ENCODE measurements at regions not wholly inside any gene's neighbourhood (a gene's known extent, or its start where the extent isn't known, plus 50 kb on each side); places are given as distances from the start of the nearest gene placed in this dataset.
"Not testable (repeated sequence)": the region's sequence is repeated elsewhere in the genome, so short reads cannot be mapped to it uniquely, and the experiment has no call there.

- Histone ChIP-seq H3K4me2 (ENCODE audit: insufficient read depth, low read length) (no peak overlapping the region), H3K27ac (ENCODE audit: insufficient read depth, low read depth, low read length) (no peak overlapping the region), H4K20me1 (replicated peaks; ENCODE audit: control insufficient read depth, extremely low read depth, insufficient read depth, low read length) (no peaks in the 10 kb centered on the region), H3K4me1 (ENCODE audit: control insufficient read depth, extremely low read depth, insufficient read depth, low read length) (no peaks in the 10 kb centered on the region), H3K4me3 (replicated peaks in 1 of 3; ENCODE audit: insufficient read depth in 1 of 3, low read depth in 1 of 3, low read length in 3 of 3) (no peak overlapping the region), H3K79me2 (ENCODE audit: control insufficient read depth, insufficient read depth, low read length) (no peaks in the 10 kb centered on the region), H3K9me1 (replicated peaks; ENCODE audit: control insufficient read depth, extremely low read depth, insufficient read depth, low read length) (no peaks in the 10 kb centered on the region), H3K9ac (replicated peaks; ENCODE audit: extremely low read depth, insufficient read depth, low read length) (no peak overlapping the region), H3K9me3 (replicated peaks; ENCODE audit: control insufficient read depth, insufficient read depth, low read length) (peaks cover 3% of the 10 kb centered on the region), H2AFZ (ENCODE audit: low read depth, low read length) (no peak overlapping the region), H3K36me3 (ENCODE audit: control insufficient read depth in 2 of 2, extremely low read depth in 1 of 2, insufficient read depth in 2 of 2, low read length in 2 of 2) (no peaks in the 10 kb centered on the region), H3K27me3 (ENCODE audit: control insufficient read depth in 2 of 2, insufficient read depth in 2 of 2, low read length in 2 of 2) (no peaks in the 10 kb centered on the region)
- dilution Hi-C loops (cut with MboI; ENCODE audit: extremely low pct_ligation_motif_present, low sequenced_read_pairs): no loop called here
- DNase-seq (ENCODE audit: low read depth, low spot score) (no peak), FAIRE-seq (no peak)
- ChIA-PET CTCF (interaction anchor here (1.2 kb wide), 1 partner anchor 26 kb away, joined by 3 read pairs; no protein-coding TSS in a partner anchor), POLR2A (no interaction called here)
- BruUV-seq (replicated peaks): no TSS peak
- no peak for TF ChIP-seq MAX (IDR thresholded peaks at IDR 0.05; ENCODE audit: insufficient read depth, insufficient read length)
- no peak for TF ChIP-seq POLR2AphosphoS5 (IDR thresholded peaks at IDR 0.05; ENCODE audit: insufficient read depth, low read depth, low read length)
- no peak for TF ChIP-seq FOS (IDR thresholded peaks at IDR 0.05; ENCODE audit: borderline replicate concordance, insufficient read depth, low read length)
- TF ChIP-seq CTCF (IDR thresholded peaks at IDR 0.05; ENCODE audit: extremely low read depth in 1 of 2, insufficient read depth in 1 of 2, low read depth in 1 of 2, low read length in 2 of 2): no peak
- TF ChIP-seq GATA2 (IDR thresholded peaks at IDR 0.05; ENCODE audit: insufficient read depth, insufficient read length, low read depth, low read length): no peak
- no peak for TF ChIP-seq JUN (IDR thresholded peaks at IDR 0.05; ENCODE audit: borderline replicate concordance, insufficient read depth, insufficient read length, low read depth)
- TF ChIP-seq MYC (IDR thresholded peaks at IDR 0.05; ENCODE audit: low read depth, low read length): no peak
- TF ChIP-seq EZH2 (IDR thresholded peaks at IDR 0.05; ENCODE audit: borderline replicate concordance, low read depth, low read length, severe bottlenecking): no peak
- no peak for TF ChIP-seq POLR2A (IDR thresholded peaks at IDR 0.05; ENCODE audit: low read depth, low read length)
- intact Hi-C loops (cut with micrococcal nuclease): no loop called here
These were observed 1339.4 kb downstream of the GRIK2 start for GRCh38 chr6:102732898-102733297.

- H3K9me1 ChIP-seq (replicated peaks; ENCODE audit: control insufficient read depth, extremely low read depth, insufficient read depth, low read length); H3K36me3 ChIP-seq (ENCODE audit: control insufficient read depth in 2 of 2, extremely low read depth in 1 of 2, insufficient read depth in 2 of 2, low read length in 2 of 2); H3K4me1 ChIP-seq (ENCODE audit: control insufficient read depth, extremely low read depth, insufficient read depth, low read length); FAIRE-seq; H3K9ac ChIP-seq (replicated peaks; ENCODE audit: extremely low read depth, insufficient read depth, low read length); H3K9me3 ChIP-seq (replicated peaks; ENCODE audit: control insufficient read depth, insufficient read depth, low read length); CTCF ChIA-PET; DNase-seq (ENCODE audit: low read depth, low spot score); H2AFZ ChIP-seq (ENCODE audit: low read depth, low read length); H3K27me3 ChIP-seq (ENCODE audit: control insufficient read depth in 2 of 2, insufficient read depth in 2 of 2, low read length in 2 of 2); intact Hi-C loops (cut with micrococcal nuclease); H3K79me2 ChIP-seq (ENCODE audit: control insufficient read depth, insufficient read depth, low read length); H3K27ac ChIP-seq (ENCODE audit: insufficient read depth, low read depth, low read length); H3K4me3 ChIP-seq (replicated peaks in 1 of 3; ENCODE audit: insufficient read depth in 1 of 3, low read depth in 1 of 3, low read length in 3 of 3); H4K20me1 ChIP-seq (replicated peaks; ENCODE audit: control insufficient read depth, extremely low read depth, insufficient read depth, low read length); H3K4me2 ChIP-seq (ENCODE audit: insufficient read depth, low read length); dilution Hi-C loops (cut with MboI; ENCODE audit: extremely low pct_ligation_motif_present, low sequenced_read_pairs); BruUV-seq (replicated peaks); POLR2A ChIA-PET: not testable (repeated sequence)
These were observed 1328.6 kb downstream of the GRIK2 start for GRCh38 chr6:102722086-102722485.

Measured in endothelial cell of umbilical vein (primary cell).